Spleen (tissue), 11 donors: ENCODE measurements at regions not wholly inside any gene's neighbourhood (a gene's known extent, or its start where the extent isn't known, plus 50 kb on each side); places are given as distances from the start of the nearest gene placed in this dataset.

Experiments
- DNase-seq: peaks from one replicate; pipeline ENCODE4 v3.0.0-alpha.2; 2020
- H3K27ac ChIP-seq, 8 donors: fragments of 200-600 bp; sonication (generic) in 7 of 8; 1 replicate in 4 of 8; 2 replicates in 4 of 8; pipeline versions ENCODE4 v1.5.0 to v1.8.0; 2016 to 2021; ENCODE audit warnings: inconsistent platforms in 4 of 8, mild to moderate bottlenecking in 4 of 8, moderate library complexity in 1 of 8
- H3K27me3 ChIP-seq, 7 donors: fragments of 200-600 bp; sonication (generic) in 6 of 7; replicated peaks in 1 of 7; 1 replicate in 4 of 7; 2 replicates in 3 of 7; pipeline versions ENCODE4 v1.5.0 to v1.8.0; 2016 to 2021; ENCODE audit warnings: inconsistent platforms in 3 of 7, mild to moderate bottlenecking in 1 of 7
- H3K36me3 ChIP-seq, 6 donors: fragments of 200-600 bp; sonication (generic) in 5 of 6; 1 replicate in 4 of 6; 2 replicates in 2 of 6; pipeline versions ENCODE4 v1.5.0 to v1.8.0; 2016 to 2021; ENCODE audit warnings: inconsistent platforms in 2 of 6
- H3K4me1 ChIP-seq, 6 donors: fragments of 200-600 bp; sonication (generic) in 5 of 6; 1 replicate in 3 of 6; 2 replicates in 3 of 6; pipeline versions ENCODE4 v1.5.0 to v1.8.0; 2016 to 2021; ENCODE audit warnings: inconsistent platforms in 3 of 6
- H3K4me3 ChIP-seq, 8 donors: fragments of 200-600 bp; sonication (generic) in 7 of 8; 1 replicate in 4 of 8; 2 replicates in 4 of 8; pipeline versions ENCODE4 v1.5.0 to v1.8.0; 2016 to 2021; ENCODE audit warnings: inconsistent platforms in 4 of 8, mild to moderate bottlenecking in 4 of 8, moderate library complexity in 2 of 8
- H3K9me3 ChIP-seq, 8 donors: fragments of 200-600 bp; sonication (generic) in 7 of 8; 1 replicate in 4 of 8; 2 replicates in 4 of 8; pipeline versions ENCODE4 v1.5.0 to v1.8.0; 2016 to 2021; ENCODE audit warnings: inconsistent platforms in 4 of 8
- CTCF ChIP-seq, 11 experiments: fragments of 200-600 bp in 7 of 11; fragments of 450-650 bp in 4 of 11; sonication (generic) in 4 of 11; IDR thresholded peaks in 8 of 11; conservative IDR thresholded peaks in 3 of 11; 1 replicate in 7 of 11; 2 replicates in 4 of 11; pipeline versions ENCODE4 v1.4.0 to v1.8.0; 2016 to 2021; ENCODE audit warnings: antibody characterized with exemption in 11 of 11, inconsistent platforms in 4 of 11, mild to moderate bottlenecking in 1 of 11
- POLR2A ChIP-seq, 3 donors: fragments of 450-650 bp; IDR thresholded peaks; one replicate each; pipeline ENCODE4 v1.5.1; 2017; ENCODE audit warnings: antibody characterized with exemption in 3 of 3, mild to moderate bottlenecking in 1 of 3
- POLR2AphosphoS5 ChIP-seq, 3 donors: sonication (generic); formaldehyde crosslinking; IDR thresholded peaks; one replicate each; pipeline ENCODE4 v1.5.1; 2017; ENCODE audit warnings: antibody characterized with exemption in 3 of 3
- WGBS, 5 donors: extraction: QIAGEN DNeasy Blood & Tissue Kit in 3 of 5; methylation state at CpG; one replicate each; pipeline versions ENCODE4 v1.1.5 to v1.1.7; 2013 to 2018; 5-methylcytosine and 5-hydroxymethylcytosine counted together
- intact Hi-C: fragments of 100-400 bp; cut with DNase I; formaldehyde crosslinking; loops from one replicate; pipeline ENCODE4 v1.15.0; 2023; ENCODE audit warnings: low total_unique reads
- donor health status: healthy with polysubstance abuse.
- donor health status: DM: no; HTN: no; CAD: no; lungs with moderate emphysema.
- donor health status: DM: no; HTN: no; CAD: no.
- donor health status: Bipolar disorder and iron deficiency.
- donor health status: healthy.
- donor health status: DM: no; HTN: no; CAD: no.
- donor health status: DM: yes; HTN: yes; CAD: no.

- Histone ChIP-seq H3K4me3 (no peak overlapping the region), H3K27ac (no peak overlapping the region), H3K4me1 (no peaks in the 10 kb centered on the region), H3K27me3 (no peaks in the 10 kb centered on the region), H3K9me3 (no peaks in the 10 kb centered on the region), H3K36me3 (no peaks in the 10 kb centered on the region)
- no peak for TF ChIP-seq CTCF (IDR thresholded peaks at IDR 0.05 in 8 of 11, conservative IDR thresholded peaks at IDR 0.05 in 3 of 11)
- no peak for TF ChIP-seq POLR2AphosphoS5 (IDR thresholded peaks at IDR 0.05)
- no peak for TF ChIP-seq POLR2A (IDR thresholded peaks at IDR 0.05)
- WGBS, 5 donors: 82 to 92% (median 84%) methylated on average over 1 of the region's 1 CpG
- intact Hi-C loops: no loop called here
- DNase-seq: no peak
Measured at GRCh38 chr2:23027396-23027795, 357.6 kb upstream of the KLHL29 start.

- Histone ChIP-seq H3K9me3 (no peaks in the 10 kb centered on the region), H3K4me3 (no peak overlapping the region), H3K27ac (no peak overlapping the region), H3K27me3 (no peaks in the 10 kb centered on the region), H3K36me3 (no peaks in the 10 kb centered on the region), H3K4me1 (no peaks in the 10 kb centered on the region)
- WGBS, 5 donors: 59 to 75% (median 65%) methylated on average over 3 of the region's 3 CpGs
- DNase-seq: no peak
- no peak for TF ChIP-seq POLR2AphosphoS5 (IDR thresholded peaks at IDR 0.05)
- TF ChIP-seq CTCF (IDR thresholded peaks at IDR 0.05 in 8 of 11, conservative IDR thresholded peaks at IDR 0.05 in 3 of 11): no peak
- no peak for TF ChIP-seq POLR2A (IDR thresholded peaks at IDR 0.05)
- intact Hi-C loops: no loop called here
Measured at GRCh38 chr2:23028106-23028505, 356.9 kb upstream of the KLHL29 start.

GRCh38 chr2:23029111-23029510, 355.9 kb upstream of the KLHL29 start:
- intact Hi-C loops: no loop called here
- no peak for DNase-seq
- Histone ChIP-seq H3K27ac (no peak overlapping the region), H3K36me3 (no peaks in the 10 kb centered on the region), H3K4me3 (no peak overlapping the region), H3K27me3 (no peaks in the 10 kb centered on the region), H3K4me1 (no peaks in the 10 kb centered on the region), H3K9me3 (no peaks in the 10 kb centered on the region)
- TF ChIP-seq POLR2AphosphoS5 (IDR thresholded peaks at IDR 0.05) (no peak), CTCF (IDR thresholded peaks at IDR 0.05 in 8 of 11, conservative IDR thresholded peaks at IDR 0.05 in 3 of 11) (no peak), POLR2A (IDR thresholded peaks at IDR 0.05) (no peak)
- 68 to 90% (median 83%) methylated on average over 5 of the region's 5 CpGs for WGBS, 5 donors

- Histone ChIP-seq H3K36me3 (no peaks in the 10 kb centered on the region), H3K4me1 (no peaks in the 10 kb centered on the region), H3K4me3 (no peak overlapping the region), H3K9me3 (no peaks in the 10 kb centered on the region), H3K27ac (no peak overlapping the region), H3K27me3 (no peaks in the 10 kb centered on the region)
- intact Hi-C loops: no loop called here
- no peak for DNase-seq
- WGBS, 5 donors: 62 to 80% (median 70%) methylated on average over 5 of the region's 5 CpGs
- no peak for TF ChIP-seq CTCF (IDR thresholded peaks at IDR 0.05 in 8 of 11, conservative IDR thresholded peaks at IDR 0.05 in 3 of 11)
- TF ChIP-seq POLR2AphosphoS5 (IDR thresholded peaks at IDR 0.05): no peak
- TF ChIP-seq POLR2A (IDR thresholded peaks at IDR 0.05): no peak
Measured at GRCh38 chr2:23029951-23030350, 355.0 kb upstream of the KLHL29 start.
